ENCODE measurements at regions not wholly inside any gene's neighbourhood (a gene's known extent, or its start where the extent isn't known, plus 50 kb on each side); places are given as distances from the start of the nearest gene placed in this dataset.

DNA sequence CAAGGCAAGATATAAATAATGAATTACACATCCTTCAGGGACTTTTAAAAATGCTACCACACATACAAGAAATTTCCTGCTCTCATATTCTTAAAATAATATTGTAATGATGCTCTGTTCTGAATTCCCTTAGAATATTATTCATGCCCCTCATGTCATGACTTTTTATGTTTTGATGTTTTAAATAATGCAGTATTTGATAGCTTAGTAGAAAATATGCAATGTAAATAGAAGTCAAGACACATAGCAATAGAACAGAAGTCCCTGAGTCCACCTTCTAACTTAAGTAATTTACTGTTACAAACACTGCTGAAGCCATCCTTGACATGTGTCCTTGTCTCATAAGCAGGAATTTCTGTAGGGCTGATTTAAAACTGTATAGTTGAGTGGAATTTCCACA is 1071.2 kb upstream of the LCORL start:
- TF ChIP-seq SIN3A (IDR thresholded peaks at IDR 0.05; ENCODE audit: low read depth, low read length) (no peak), EP300 (IDR thresholded peaks at IDR 0.05; ENCODE audit: borderline replicate concordance in 1 of 2, control insufficient read depth in 1 of 2, low read depth in 2 of 2, low read length in 2 of 2) (no peak)

Data from GM12878 (cell line).